GM12878 (cell line): ENCODE measurements at regions not wholly inside any gene's neighbourhood (a gene's known extent, or its start where the extent isn't known, plus 50 kb on each side); places are given as distances from the start of the nearest gene placed in this dataset.

Experiments used
- ATAC-seq: fragments of 200-7000 bp; cut with Tn5 transposase; 3 replicates; pipeline ENCODE4 v1.9.1; 2020; ENCODE audit warnings: mild to moderate bottlenecking, moderate library complexity
- BruUV-seq: library from RNA; stranded (reverse); fragments of 400-500 nt; replicated peaks from 2 replicates; lab custom pipeline; 2021; lab: Mats Ljungman, UMichigan
- CTCF ChIA-PET: fragments of 300-600 bp; sonication (Branson Sonifier 250); formaldehyde crosslinking; extraction: SDS; loops from one replicate; lab custom pipeline; 2021; ENCODE audit warnings: inconsistent platforms; lab: Yijun Ruan, JAX
- POLR2A ChIA-PET: fragments of 350-600 bp; formaldehyde crosslinking; extraction: SDS; loops from one replicate; lab custom pipeline; 2021; ENCODE audit warnings: inconsistent platforms; lab: Charles Lee
- RAD21 ChIA-PET: fragments of 300-600 bp; sonication (Branson Sonifier 250); formaldehyde crosslinking; loops from one replicate; lab custom pipeline; 2023; ENCODE audit warnings: antibody characterized with exemption; ENCODE audit not compliant: unreplicated experiment; lab: Charles Lee
- SMC1A ChIA-PET: fragments of 300-600 bp; sonication (Branson Sonifier 250); formaldehyde crosslinking; loops from one replicate; lab custom pipeline; 2023; ENCODE audit not compliant: unreplicated experiment, uncharacterized antibody; lab: Charles Lee
- DNase-seq: peaks from one replicate; pipeline ENCODE4 v3.0.0-alpha.2; 2011; ENCODE audit warnings: low read depth, low spot score
- FAIRE-seq: peaks from 3 replicates; lab custom pipeline; 2011; peaks lifted over from hg19 to GRCh38; lab: Jason Lieb, UNC
- H2AFZ ChIP-seq: 2 replicates; pipeline ENCODE4 v1.6.0; 2011; ENCODE audit warnings: low read depth, low read length, control low read depth; ENCODE audit not compliant: control insufficient read depth
- H3K27ac ChIP-seq: 2 replicates; pipeline ENCODE4 v1.5.1; 2011; ENCODE audit warnings: control low read depth; ENCODE audit not compliant: control insufficient read depth, insufficient read depth
- H3K27me3 ChIP-seq, 2 experiments: replicated peaks in 1 of 2; 2 replicates each; pipeline versions ENCODE4 v1.6.0 to v1.6.1; 2011; ENCODE audit warnings: low read length in 1 of 2; ENCODE audit not compliant: control insufficient read depth in 2 of 2, insufficient read depth in 2 of 2
- H3K36me3 ChIP-seq, 2 experiments: 2 replicates each; pipeline ENCODE4 v1.5.1; 2011; ENCODE audit warnings: low read length in 1 of 2; ENCODE audit not compliant: control insufficient read depth in 2 of 2, insufficient read depth in 2 of 2
- H3K4me1 ChIP-seq: 2 replicates; pipeline ENCODE4 v1.6.1; 2011; ENCODE audit warnings: mild to moderate bottlenecking, low read length, moderate library complexity, mixed read lengths; ENCODE audit not compliant: control insufficient read depth, insufficient read depth
- H3K4me2 ChIP-seq: 2 replicates; pipeline ENCODE4 v1.6.0; 2011; ENCODE audit warnings: control low read depth; ENCODE audit not compliant: control insufficient read depth, insufficient read depth
- H3K4me3 ChIP-seq: fragments of 200-600 bp; sonication (generic); 2 replicates; pipeline ENCODE4 v1.5.1; 2016
- H3K79me2 ChIP-seq: 2 replicates; pipeline ENCODE4 v1.6.0; 2011; ENCODE audit warnings: low read length; ENCODE audit not compliant: control insufficient read depth, insufficient read depth
- H3K9ac ChIP-seq: 2 replicates; pipeline ENCODE4 v1.8.0; 2011; ENCODE audit warnings: low read length, control low read depth, mixed read lengths; ENCODE audit not compliant: control insufficient read depth, insufficient read depth
- H3K9me3 ChIP-seq: replicated peaks from 3 replicates; pipeline ENCODE4 v1.5.1; 2011; ENCODE audit warnings: mild to moderate bottlenecking, low read length; ENCODE audit not compliant: control insufficient read depth, insufficient read depth
- H4K20me1 ChIP-seq: 2 replicates; pipeline ENCODE4 v1.6.0; 2011; ENCODE audit not compliant: control insufficient read depth, insufficient read depth
- BRCA1 ChIP-seq: IDR thresholded peaks from 2 replicates; pipeline ENCODE4 v1.6.1; 2011; ENCODE audit warnings: low read depth, low read length, improper control_type of control experiment
- CBX5 ChIP-seq: sonication (generic); IDR thresholded peaks from 2 replicates; pipeline ENCODE4 v1.6.1; 2016; ENCODE audit warnings: low read depth, moderate library complexity, mild to moderate bottlenecking, inconsistent platforms
- EGR1 ChIP-seq, 2 experiments: IDR thresholded peaks; 1 replicate in 1 of 2; 2 replicates in 1 of 2; pipeline ENCODE4 v1.6.1; 2011 to 2012; ENCODE audit warnings: low read depth in 2 of 2, low read length in 2 of 2, borderline replicate concordance in 1 of 2, mild to moderate bottlenecking in 1 of 2, moderate library complexity in 1 of 2
- EP300 ChIP-seq, 2 experiments: fragments of 150-350 bp in 1 of 2; IDR thresholded peaks; 2 replicates each; pipeline ENCODE4 v1.6.1; 2011 to 2012; ENCODE audit warnings: low read depth in 2 of 2, low read length in 2 of 2, borderline replicate concordance in 1 of 2, improper control_type of control experiment in 1 of 2, inconsistent platforms in 1 of 2; ENCODE audit not compliant: control insufficient read depth in 1 of 2
- EZH2 ChIP-seq: IDR thresholded peaks from 2 replicates; pipeline ENCODE4 v1.6.1; 2012; ENCODE audit warnings: low read depth, mild to moderate bottlenecking, control low read depth, inconsistent platforms, low read length, borderline replicate concordance; ENCODE audit not compliant: control insufficient read depth
- FOXM1 ChIP-seq: IDR thresholded peaks from 2 replicates; pipeline ENCODE4 v1.6.1; 2012; ENCODE audit warnings: low read depth, mild to moderate bottlenecking, inconsistent platforms, low read length, moderate library complexity
- KLF5 ChIP-seq: fragments of 450-650 bp; IDR thresholded peaks from 2 replicates; pipeline ENCODE4 v1.6.1; 2014; ENCODE audit warnings: mild to moderate bottlenecking; ENCODE audit not compliant: partially characterized antibody
- MTA3 ChIP-seq: IDR thresholded peaks from 2 replicates; pipeline ENCODE4 v1.6.1; 2012; ENCODE audit warnings: low read length, inconsistent platforms, borderline replicate concordance
- NRF1 ChIP-seq: conservative IDR thresholded peaks from 2 replicates; pipeline ENCODE4 v1.6.1; 2011; ENCODE audit warnings: mild to moderate bottlenecking, low read depth, low read length, improper control_type of control experiment
- PAX5 ChIP-seq: IDR thresholded peaks from 2 replicates; pipeline ENCODE4 v1.6.1; 2011; ENCODE audit warnings: low read depth, low read length, borderline replicate concordance
- PRDM15 ChIP-seq: fragments of 450-650 bp; formaldehyde crosslinking; IDR thresholded peaks from 2 replicates; pipeline ENCODE4 v1.4.0; 2020; ENCODE audit warnings: mild to moderate bottlenecking, moderate library complexity
- SREBF1 ChIP-seq: IDR thresholded peaks from 2 replicates; pipeline ENCODE4 v1.6.1; 2012; ENCODE audit warnings: mild to moderate bottlenecking, low read length
- WRNIP1 ChIP-seq: IDR thresholded peaks from 2 replicates; pipeline ENCODE4 v1.6.1; 2011; ENCODE audit warnings: low read depth, low read length, improper control_type of control experiment, borderline replicate concordance
- YBX1 ChIP-seq: fragments of 450-650 bp; IDR thresholded peaks from 2 replicates; pipeline ENCODE4 v1.6.1; 2016; ENCODE audit warnings: antibody characterized with exemption
- YY1 ChIP-seq: IDR thresholded peaks from 2 replicates; pipeline ENCODE4 v1.6.1; 2011; ENCODE audit warnings: low read depth, mild to moderate bottlenecking, low read length
- ZZZ3 ChIP-seq: IDR thresholded peaks from 2 replicates; pipeline ENCODE4 v1.6.1; 2011; ENCODE audit warnings: low read depth; ENCODE audit not compliant: control insufficient read depth, insufficient read length
- in situ Hi-C: fragments of 300-500 bp; cut with MboI; formaldehyde crosslinking; loops from 9 replicates; pipeline ENCODE4 v1.14.3; 2018; ENCODE audit warnings: mixed read lengths
- intact Hi-C: fragments of 100-400 bp; cut with micrococcal nuclease; formaldehyde crosslinking; loops from one replicate; pipeline ENCODE4 v1.14.2; 2022; ENCODE audit not compliant: unreplicated experiment
- TF ChIP-seq, protein P1 (sequence below): fragments of 450-650 bp; IDR thresholded peaks from 2 replicates; pipeline ENCODE4 v1.6.1; 2017; ENCODE audit warnings: antibody characterized with exemption, mild to moderate bottlenecking, moderate library complexity
- TF ChIP-seq, protein P2 (sequence below): fragments of 450-650 bp; IDR thresholded peaks from 2 replicates; pipeline ENCODE4 v1.6.1; 2017; ENCODE audit warnings: mild to moderate bottlenecking, low read depth, inconsistent platforms; ENCODE audit not compliant: poor library complexity, severe bottlenecking

GRCh38 chr10:120039046-120039445 lies 146.5 kb downstream of the SEC23IP start:
- Histone ChIP-seq H2AFZ (no peak overlapping the region), H3K27me3 (no peaks in the 10 kb centered on the region), H4K20me1 (no peaks in the 10 kb centered on the region), H3K9me3 (no peaks in the 10 kb centered on the region), H3K4me2 (no peak overlapping the region), H3K9ac (no peak overlapping the region), H3K36me3 (no peaks in the 10 kb centered on the region), H3K79me2 (no peaks in the 10 kb centered on the region), H3K4me1 (no peaks in the 10 kb centered on the region), H3K4me3 (no peak overlapping the region), H3K27ac (no peak overlapping the region)
- ChIA-PET CTCF (no interaction called here), POLR2A (no interaction called here), SMC1A (no interaction called here), RAD21 (no interaction called here)
- intact Hi-C loops (no loop called here), in situ Hi-C loops (no loop called here)
- FAIRE-seq (no peak), ATAC-seq (no peak), DNase-seq (no peak)
- TF ChIP-seq FOXM1 (no peak), PRDM15 (no peak), BRCA1 (no peak), WRNIP1 (no peak), YY1 (no peak), EP300 (IDR thresholded peaks at IDR 0.05; ENCODE audit: borderline replicate concordance in 1 of 2, control insufficient read depth in 1 of 2, low read depth in 2 of 2, low read length in 2 of 2) (no peak), EGR1 (IDR thresholded peaks at IDR 0.05; ENCODE audit: borderline replicate concordance in 1 of 2, low read depth in 2 of 2, low read length in 2 of 2) (no peak), CBX5 (no peak), NRF1 (no peak), EZH2 (no peak), SREBF1 (no peak), YBX1 (no peak), MTA3 (no peak), ZZZ3 (no peak), KLF5 (no peak), PAX5 (no peak)
- TF ChIP-seq, protein P1, sequence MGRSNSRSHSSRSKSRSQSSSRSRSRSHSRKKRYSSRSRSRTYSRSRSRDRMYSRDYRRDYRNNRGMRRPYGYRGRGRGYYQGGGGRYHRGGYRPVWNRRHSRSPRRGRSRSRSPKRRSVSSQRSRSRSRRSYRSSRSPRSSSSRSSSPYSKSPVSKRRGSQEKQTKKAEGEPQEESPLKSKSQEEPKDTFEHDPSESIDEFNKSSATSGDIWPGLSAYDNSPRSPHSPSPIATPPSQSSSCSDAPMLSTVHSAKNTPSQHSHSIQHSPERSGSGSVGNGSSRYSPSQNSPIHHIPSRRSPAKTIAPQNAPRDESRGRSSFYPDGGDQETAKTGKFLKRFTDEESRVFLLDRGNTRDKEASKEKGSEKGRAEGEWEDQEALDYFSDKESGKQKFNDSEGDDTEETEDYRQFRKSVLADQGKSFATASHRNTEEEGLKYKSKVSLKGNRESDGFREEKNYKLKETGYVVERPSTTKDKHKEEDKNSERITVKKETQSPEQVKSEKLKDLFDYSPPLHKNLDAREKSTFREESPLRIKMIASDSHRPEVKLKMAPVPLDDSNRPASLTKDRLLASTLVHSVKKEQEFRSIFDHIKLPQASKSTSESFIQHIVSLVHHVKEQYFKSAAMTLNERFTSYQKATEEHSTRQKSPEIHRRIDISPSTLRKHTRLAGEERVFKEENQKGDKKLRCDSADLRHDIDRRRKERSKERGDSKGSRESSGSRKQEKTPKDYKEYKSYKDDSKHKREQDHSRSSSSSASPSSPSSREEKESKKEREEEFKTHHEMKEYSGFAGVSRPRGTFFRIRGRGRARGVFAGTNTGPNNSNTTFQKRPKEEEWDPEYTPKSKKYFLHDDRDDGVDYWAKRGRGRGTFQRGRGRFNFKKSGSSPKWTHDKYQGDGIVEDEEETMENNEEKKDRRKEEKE, result no peak
- TF ChIP-seq, protein P2, sequence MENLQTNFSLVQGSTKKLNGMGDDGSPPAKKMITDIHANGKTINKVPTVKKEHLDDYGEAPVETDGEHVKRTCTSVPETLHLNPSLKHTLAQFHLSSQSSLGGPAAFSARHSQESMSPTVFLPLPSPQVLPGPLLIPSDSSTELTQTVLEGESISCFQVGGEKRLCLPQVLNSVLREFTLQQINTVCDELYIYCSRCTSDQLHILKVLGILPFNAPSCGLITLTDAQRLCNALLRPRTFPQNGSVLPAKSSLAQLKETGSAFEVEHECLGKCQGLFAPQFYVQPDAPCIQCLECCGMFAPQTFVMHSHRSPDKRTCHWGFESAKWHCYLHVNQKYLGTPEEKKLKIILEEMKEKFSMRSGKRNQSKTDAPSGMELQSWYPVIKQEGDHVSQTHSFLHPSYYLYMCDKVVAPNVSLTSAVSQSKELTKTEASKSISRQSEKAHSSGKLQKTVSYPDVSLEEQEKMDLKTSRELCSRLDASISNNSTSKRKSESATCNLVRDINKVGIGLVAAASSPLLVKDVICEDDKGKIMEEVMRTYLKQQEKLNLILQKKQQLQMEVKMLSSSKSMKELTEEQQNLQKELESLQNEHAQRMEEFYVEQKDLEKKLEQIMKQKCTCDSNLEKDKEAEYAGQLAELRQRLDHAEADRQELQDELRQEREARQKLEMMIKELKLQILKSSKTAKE, result no peak
- BruUV-seq, result no TSS peak
